C4-2B (cell line): ENCODE measurements at regions not wholly inside any gene's neighbourhood (a gene's known extent, or its start where the extent isn't known, plus 50 kb on each side); places are given as distances from the start of the nearest gene placed in this dataset.
"Not testable (repeated sequence)": the region's sequence is repeated elsewhere in the genome, so short reads cannot be mapped to it uniquely, and the experiment has no call there.

ENCODE experiments used
- CTCF ChIP-seq: fragments of 450-650 bp; conservative IDR thresholded peaks from 2 replicates; pipeline ENCODE4 v1.5.1; 2017; ENCODE audit warnings: mild to moderate bottlenecking
- ZFX ChIP-seq: fragments of 450-650 bp; IDR thresholded peaks from 2 replicates; pipeline ENCODE4 v1.6.1; 2017

- TF ChIP-seq CTCF, ZFX: not testable (repeated sequence)
Observed at GRCh38 chr1:234785922-234786321, 175.9 kb upstream of the IRF2BP2 start.
